Astrocyte of the spinal cord (primary cell): ENCODE measurements at regions not wholly inside any gene's neighbourhood (a gene's known extent, or its start where the extent isn't known, plus 50 kb on each side); places are given as distances from the start of the nearest gene placed in this dataset.
A peak's percentile ranks its signal among the peaks of the same experiment; 100 is the strongest.

Source experiments
- DNase-seq: peaks from one replicate; pipeline ENCODE4 v3.0.0; 2011; ENCODE audit warnings: low read depth, low spot score
- H3K4me3 ChIP-seq: 2 replicates; pipeline ENCODE4 v1.5.1; 2011; ENCODE audit warnings: low read depth, mild to moderate bottlenecking, low read length, moderate library complexity
- CTCF ChIP-seq: IDR thresholded peaks from 2 replicates; pipeline ENCODE4 v1.5.1; 2012; ENCODE audit warnings: low read depth, mild to moderate bottlenecking, low read length, inconsistent platforms
- in situ Hi-C: cut with HindIII; loops from 2 replicates; pipeline ENCODE4 v1.10.0; 2017; ENCODE audit warnings: low sequenced_read_pairs

- in situ Hi-C loops: no loop called here
- TF ChIP-seq CTCF: no peak
- H3K4me3 ChIP-seq: no peak overlapping the region
- no peak for DNase-seq
These were observed 714.1 kb downstream of the DHX35 start for GRCh38 chr20:39676241-39676640.

GRCh38 chr20:39674842-39675241, 712.7 kb downstream of the DHX35 start:
- no peak for DNase-seq
- in situ Hi-C loops: no loop called here
- no peak overlapping the region for H3K4me3 ChIP-seq
- TF ChIP-seq CTCF: no peak

- no peak for DNase-seq
- in situ Hi-C loops: no loop called here
- no peak for TF ChIP-seq CTCF
- no peak overlapping the region for H3K4me3 ChIP-seq
These were observed 708.8 kb downstream of the DHX35 start for GRCh38 chr20:39670988-39671387.

- in situ Hi-C loops: no loop called here
- no peak overlapping the region for H3K4me3 ChIP-seq
- DNase-seq: no peak
- TF ChIP-seq CTCF: no peak
These were observed 707.5 kb downstream of the DHX35 start for GRCh38 chr20:39669659-39670058.

GRCh38 chr20:39668038-39668437, 705.9 kb downstream of the DHX35 start:
- no peak overlapping the region for H3K4me3 ChIP-seq
- no peak for TF ChIP-seq CTCF
- no peak for DNase-seq
- in situ Hi-C loops: no loop called here

GRCh38 chr20:39661833-39662232, 699.7 kb downstream of the DHX35 start:
- no peak overlapping the region for H3K4me3 ChIP-seq
- no peak for TF ChIP-seq CTCF
- in situ Hi-C loops: no loop called here
- peak; percentile 56 for DNase-seq

GRCh38 chr20:39660965-39661364, 698.8 kb downstream of the DHX35 start:
- DNase-seq: no peak
- no peak for TF ChIP-seq CTCF
- in situ Hi-C loops: no loop called here
- no peak overlapping the region for H3K4me3 ChIP-seq
